ENCODE measurements at regions not wholly inside any gene's neighbourhood (a gene's known extent, or its start where the extent isn't known, plus 50 kb on each side); places are given as distances from the start of the nearest gene placed in this dataset.

DNA sequence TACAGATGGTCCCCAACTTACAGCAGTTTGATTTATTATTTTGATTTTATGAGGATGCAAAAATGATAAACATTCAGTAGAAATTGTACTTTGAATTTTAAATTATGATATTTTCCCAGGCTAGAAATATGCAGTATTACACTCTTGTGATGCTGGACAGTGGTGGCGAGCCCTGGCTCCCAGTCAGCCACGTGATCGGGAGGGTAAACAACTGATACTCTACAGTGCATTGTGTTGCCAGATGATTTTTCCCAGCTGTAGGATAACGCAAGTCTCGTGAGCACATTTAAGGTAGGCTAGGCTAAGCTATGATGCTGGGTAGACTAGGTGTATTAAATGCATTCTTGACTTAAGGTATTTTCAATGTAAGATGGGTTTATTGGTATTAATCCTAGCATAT lies 865.2 kb downstream of the SORCS3 start (continued):
- TF ChIP-seq, protein P1, sequence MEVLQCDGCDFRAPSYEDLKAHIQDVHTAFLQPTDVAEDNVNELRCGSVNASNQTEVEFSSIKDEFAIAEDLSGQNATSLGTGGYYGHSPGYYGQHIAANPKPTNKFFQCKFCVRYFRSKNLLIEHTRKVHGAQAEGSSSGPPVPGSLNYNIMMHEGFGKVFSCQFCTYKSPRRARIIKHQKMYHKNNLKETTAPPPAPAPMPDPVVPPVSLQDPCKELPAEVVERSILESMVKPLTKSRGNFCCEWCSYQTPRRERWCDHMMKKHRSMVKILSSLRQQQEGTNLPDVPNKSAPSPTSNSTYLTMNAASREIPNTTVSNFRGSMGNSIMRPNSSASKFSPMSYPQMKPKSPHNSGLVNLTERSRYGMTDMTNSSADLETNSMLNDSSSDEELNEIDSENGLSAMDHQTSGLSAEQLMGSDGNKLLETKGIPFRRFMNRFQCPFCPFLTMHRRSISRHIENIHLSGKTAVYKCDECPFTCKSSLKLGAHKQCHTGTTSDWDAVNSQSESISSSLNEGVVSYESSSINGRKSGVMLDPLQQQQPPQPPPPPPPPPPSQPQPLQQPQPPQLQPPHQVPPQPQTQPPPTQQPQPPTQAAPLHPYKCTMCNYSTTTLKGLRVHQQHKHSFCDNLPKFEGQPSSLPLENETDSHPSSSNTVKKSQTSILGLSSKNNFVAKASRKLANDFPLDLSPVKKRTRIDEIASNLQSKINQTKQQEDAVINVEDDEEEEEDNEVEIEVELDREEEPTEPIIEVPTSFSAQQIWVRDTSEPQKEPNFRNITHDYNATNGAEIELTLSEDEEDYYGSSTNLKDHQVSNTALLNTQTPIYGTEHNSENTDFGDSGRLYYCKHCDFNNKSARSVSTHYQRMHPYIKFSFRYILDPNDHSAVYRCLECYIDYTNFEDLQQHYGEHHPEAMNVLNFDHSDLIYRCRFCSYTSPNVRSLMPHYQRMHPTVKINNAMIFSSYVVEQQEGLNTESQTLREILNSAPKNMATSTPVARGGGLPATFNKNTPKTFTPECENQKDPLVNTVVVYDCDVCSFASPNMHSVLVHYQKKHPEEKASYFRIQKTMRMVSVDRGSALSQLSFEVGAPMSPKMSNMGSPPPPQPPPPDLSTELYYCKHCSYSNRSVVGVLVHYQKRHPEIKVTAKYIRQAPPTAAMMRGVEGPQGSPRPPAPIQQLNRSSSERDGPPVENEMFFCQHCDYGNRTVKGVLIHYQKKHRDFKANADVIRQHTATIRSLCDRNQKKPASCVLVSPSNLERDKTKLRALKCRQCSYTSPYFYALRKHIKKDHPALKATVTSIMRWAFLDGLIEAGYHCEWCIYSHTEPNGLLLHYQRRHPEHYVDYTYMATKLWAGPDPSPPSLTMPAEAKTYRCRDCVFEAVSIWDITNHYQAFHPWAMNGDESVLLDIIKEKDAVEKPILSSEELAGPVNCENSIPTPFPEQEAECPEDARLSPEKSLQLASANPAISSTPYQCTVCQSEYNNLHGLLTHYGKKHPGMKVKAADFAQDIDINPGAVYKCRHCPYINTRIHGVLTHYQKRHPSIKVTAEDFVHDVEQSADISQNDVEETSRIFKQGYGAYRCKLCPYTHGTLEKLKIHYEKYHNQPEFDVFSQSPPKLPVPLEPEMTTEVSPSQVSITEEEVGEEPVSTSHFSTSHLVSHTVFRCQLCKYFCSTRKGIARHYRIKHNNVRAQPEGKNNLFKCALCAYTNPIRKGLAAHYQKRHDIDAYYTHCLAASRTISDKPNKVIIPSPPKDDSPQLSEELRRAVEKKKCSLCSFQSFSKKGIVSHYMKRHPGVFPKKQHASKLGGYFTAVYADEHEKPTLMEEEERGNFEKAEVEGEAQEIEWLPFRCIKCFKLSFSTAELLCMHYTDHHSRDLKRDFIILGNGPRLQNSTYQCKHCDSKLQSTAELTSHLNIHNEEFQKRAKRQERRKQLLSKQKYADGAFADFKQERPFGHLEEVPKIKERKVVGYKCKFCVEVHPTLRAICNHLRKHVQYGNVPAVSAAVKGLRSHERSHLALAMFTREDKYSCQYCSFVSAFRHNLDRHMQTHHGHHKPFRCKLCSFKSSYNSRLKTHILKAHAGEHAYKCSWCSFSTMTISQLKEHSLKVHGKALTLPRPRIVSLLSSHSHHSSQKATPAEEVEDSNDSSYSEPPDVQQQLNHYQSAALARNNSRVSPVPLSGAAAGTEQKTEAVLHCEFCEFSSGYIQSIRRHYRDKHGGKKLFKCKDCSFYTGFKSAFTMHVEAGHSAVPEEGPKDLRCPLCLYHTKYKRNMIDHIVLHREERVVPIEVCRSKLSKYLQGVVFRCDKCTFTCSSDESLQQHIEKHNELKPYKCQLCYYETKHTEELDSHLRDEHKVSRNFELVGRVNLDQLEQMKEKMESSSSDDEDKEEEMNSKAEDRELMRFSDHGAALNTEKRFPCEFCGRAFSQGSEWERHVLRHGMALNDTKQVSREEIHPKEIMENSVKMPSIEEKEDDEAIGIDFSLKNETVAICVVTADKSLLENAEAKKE (CRISPR knock-in tag; IDR thresholded peaks at IDR 0.05), result no peak
- TF ChIP-seq JUNB (IDR thresholded peaks at IDR 0.05; ENCODE audit: unreplicated experiment), result no peak
- no peak for TF ChIP-seq STAT1 (IDR thresholded peaks at IDR 0.05; ENCODE audit: unreplicated experiment)
- TF ChIP-seq NANOG (IDR thresholded peaks at IDR 0.05; ENCODE audit: borderline replicate concordance), result no peak
- TF ChIP-seq, protein P2, sequence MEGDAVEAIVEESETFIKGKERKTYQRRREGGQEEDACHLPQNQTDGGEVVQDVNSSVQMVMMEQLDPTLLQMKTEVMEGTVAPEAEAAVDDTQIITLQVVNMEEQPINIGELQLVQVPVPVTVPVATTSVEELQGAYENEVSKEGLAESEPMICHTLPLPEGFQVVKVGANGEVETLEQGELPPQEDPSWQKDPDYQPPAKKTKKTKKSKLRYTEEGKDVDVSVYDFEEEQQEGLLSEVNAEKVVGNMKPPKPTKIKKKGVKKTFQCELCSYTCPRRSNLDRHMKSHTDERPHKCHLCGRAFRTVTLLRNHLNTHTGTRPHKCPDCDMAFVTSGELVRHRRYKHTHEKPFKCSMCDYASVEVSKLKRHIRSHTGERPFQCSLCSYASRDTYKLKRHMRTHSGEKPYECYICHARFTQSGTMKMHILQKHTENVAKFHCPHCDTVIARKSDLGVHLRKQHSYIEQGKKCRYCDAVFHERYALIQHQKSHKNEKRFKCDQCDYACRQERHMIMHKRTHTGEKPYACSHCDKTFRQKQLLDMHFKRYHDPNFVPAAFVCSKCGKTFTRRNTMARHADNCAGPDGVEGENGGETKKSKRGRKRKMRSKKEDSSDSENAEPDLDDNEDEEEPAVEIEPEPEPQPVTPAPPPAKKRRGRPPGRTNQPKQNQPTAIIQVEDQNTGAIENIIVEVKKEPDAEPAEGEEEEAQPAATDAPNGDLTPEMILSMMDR (conservative IDR thresholded peaks at IDR 0.05; ENCODE audit: low read depth in 2 of 2), result no peak
- no peak for TF ChIP-seq POLR2AphosphoS5 (IDR thresholded peaks at IDR 0.05; ENCODE audit: low read depth)
- TF ChIP-seq ZNF331 (CRISPR knock-in tag; IDR thresholded peaks at IDR 0.05; ENCODE audit: low read depth), result no peak
- TF ChIP-seq, protein P3, sequence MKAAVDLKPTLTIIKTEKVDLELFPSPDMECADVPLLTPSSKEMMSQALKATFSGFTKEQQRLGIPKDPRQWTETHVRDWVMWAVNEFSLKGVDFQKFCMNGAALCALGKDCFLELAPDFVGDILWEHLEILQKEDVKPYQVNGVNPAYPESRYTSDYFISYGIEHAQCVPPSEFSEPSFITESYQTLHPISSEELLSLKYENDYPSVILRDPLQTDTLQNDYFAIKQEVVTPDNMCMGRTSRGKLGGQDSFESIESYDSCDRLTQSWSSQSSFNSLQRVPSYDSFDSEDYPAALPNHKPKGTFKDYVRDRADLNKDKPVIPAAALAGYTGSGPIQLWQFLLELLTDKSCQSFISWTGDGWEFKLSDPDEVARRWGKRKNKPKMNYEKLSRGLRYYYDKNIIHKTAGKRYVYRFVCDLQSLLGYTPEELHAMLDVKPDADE (IDR thresholded peaks at IDR 0.05), result no peak

All from GM23338 (cell line).